ENCODE measurements at regions not wholly inside any gene's neighbourhood (a gene's known extent, or its start where the extent isn't known, plus 50 kb on each side); places are given as distances from the start of the nearest gene placed in this dataset.

GRCh38 chr6:19911223-19911622 lies 74.1 kb downstream of the ID4 start:
- TF ChIP-seq CTCF (IDR thresholded peaks at IDR 0.05) (no peak), POLR2A (IDR thresholded peaks at IDR 0.05) (no peak)
